ENCODE measurements at regions not wholly inside any gene's neighbourhood (a gene's known extent, or its start where the extent isn't known, plus 50 kb on each side); places are given as distances from the start of the nearest gene placed in this dataset.

DNA sequence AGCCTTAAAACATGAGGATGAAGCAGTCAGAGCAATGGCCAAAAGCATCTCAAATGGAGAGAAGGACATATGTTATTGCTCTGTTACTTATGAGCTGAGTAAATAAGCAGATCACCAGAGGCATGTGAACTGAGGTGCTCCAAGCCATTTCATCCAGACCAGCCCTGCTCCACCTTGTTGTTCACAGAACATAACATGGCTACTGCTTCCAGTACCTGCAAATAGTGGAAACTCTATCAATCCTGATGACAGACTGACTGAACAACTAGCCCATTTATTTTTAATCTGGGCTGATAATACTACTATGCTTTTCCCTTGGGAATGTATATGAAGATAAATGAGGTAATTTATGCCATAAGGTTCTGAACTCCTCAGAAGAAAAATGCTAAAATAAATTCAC lies 1164.7 kb downstream of the FAM181B start:
- no peak overlapping the region for H3K4me2 ChIP-seq (ENCODE audit: control insufficient read depth, insufficient read depth)
- TF ChIP-seq KDM1A (IDR thresholded peaks at IDR 0.05; ENCODE audit: borderline replicate concordance) (no peak), ATF2 (IDR thresholded peaks at IDR 0.05; ENCODE audit: low read length) (no peak), BCL11A (IDR thresholded peaks at IDR 0.05; ENCODE audit: low read depth, low read length) (no peak), SUPT20H (IDR thresholded peaks at IDR 0.05; ENCODE audit: borderline replicate concordance, control insufficient read depth, low read depth, low read length) (no peak), KAT2A (conservative IDR thresholded peaks at IDR 0.05; ENCODE audit: control insufficient read depth, low read depth, low read length) (no peak), HDAC2 (IDR thresholded peaks at IDR 0.05) (no peak)
- no peaks in the 10 kb centered on the region for H3K9me3 ChIP-seq (replicated peaks; ENCODE audit: control insufficient read depth, insufficient read depth, low read length)
- no peaks in the 10 kb centered on the region for H3K79me2 ChIP-seq (ENCODE audit: control insufficient read depth, insufficient read depth, low read length)
- no peak overlapping the region for H3K9ac ChIP-seq (ENCODE audit: control insufficient read depth, insufficient read depth, low read length)
- H3K4me1 ChIP-seq (ENCODE audit: control insufficient read depth, insufficient read depth, low read length): no peaks in the 10 kb centered on the region
- no peaks in the 10 kb centered on the region for H3K36me3 ChIP-seq (ENCODE audit: control insufficient read depth in 2 of 2, insufficient read depth in 2 of 2, low read length in 1 of 2)
- CTCF ChIA-PET: interaction anchor here (1.1 kb wide), 1 partner anchor 22 kb away, joined by 3 read pairs; no protein-coding TSS in a partner anchor
- H3K4me3 ChIP-seq: no peak overlapping the region
- no peak overlapping the region for H3K27ac ChIP-seq (ENCODE audit: control insufficient read depth, insufficient read depth)
- POLR2A ChIA-PET: no interaction called here
- intact Hi-C loops (cut with micrococcal nuclease; ENCODE audit: unreplicated experiment) (no loop called here), in situ Hi-C loops (cut with MboI) (no loop called here)
- no peak for ATAC-seq
- FAIRE-seq: no peak
- no peaks in the 10 kb centered on the region for H4K20me1 ChIP-seq (ENCODE audit: control insufficient read depth, insufficient read depth)
- RAD21 ChIA-PET (ENCODE audit: unreplicated experiment): no interaction called here
- no peaks in the 10 kb centered on the region for H3K27me3 ChIP-seq (replicated peaks in 1 of 2; ENCODE audit: control insufficient read depth in 2 of 2, insufficient read depth in 2 of 2, low read length in 1 of 2)
- SMC1A ChIA-PET (ENCODE audit: uncharacterized antibody, unreplicated experiment): no interaction called here
- DNase-seq (ENCODE audit: low read depth, low spot score): no peak
- no TSS peak for BruUV-seq (replicated peaks)
- H2AFZ ChIP-seq (ENCODE audit: control insufficient read depth, low read depth, low read length): no peak overlapping the region

DNA sequence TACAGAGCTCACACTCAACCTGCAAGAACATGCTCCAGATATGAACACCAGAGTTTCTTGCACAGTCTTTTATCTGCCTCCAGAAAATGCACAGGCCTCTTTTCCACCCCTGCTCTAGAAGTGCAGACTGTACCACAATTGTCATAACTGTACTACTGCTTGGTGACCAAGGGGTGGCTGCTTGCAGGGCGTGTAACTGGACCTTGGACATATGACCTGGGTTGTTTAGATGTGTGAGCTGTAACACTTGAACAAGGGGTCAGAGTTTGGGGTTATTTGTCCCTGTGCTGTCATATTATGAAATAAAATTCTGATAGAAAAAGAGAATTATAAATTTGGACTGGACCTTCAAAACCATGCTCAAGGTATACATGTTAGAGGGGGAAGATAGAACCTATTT lies 1185.5 kb downstream of the FAM181B start:
- Histone ChIP-seq H4K20me1 (ENCODE audit: control insufficient read depth, insufficient read depth) (no peaks in the 10 kb centered on the region), H3K4me3 (no peak overlapping the region), H3K27ac (ENCODE audit: control insufficient read depth, insufficient read depth) (no peak overlapping the region), H3K4me2 (ENCODE audit: control insufficient read depth, insufficient read depth) (no peak overlapping the region), H3K36me3 (ENCODE audit: control insufficient read depth in 2 of 2, insufficient read depth in 2 of 2, low read length in 1 of 2) (no peaks in the 10 kb centered on the region), H3K79me2 (ENCODE audit: control insufficient read depth, insufficient read depth, low read length) (no peaks in the 10 kb centered on the region), H3K4me1 (ENCODE audit: control insufficient read depth, insufficient read depth, low read length) (no peaks in the 10 kb centered on the region), H3K27me3 (replicated peaks in 1 of 2; ENCODE audit: control insufficient read depth in 2 of 2, insufficient read depth in 2 of 2, low read length in 1 of 2) (no peaks in the 10 kb centered on the region), H3K9ac (ENCODE audit: control insufficient read depth, insufficient read depth, low read length) (no peak overlapping the region), H2AFZ (ENCODE audit: control insufficient read depth, low read depth, low read length) (no peak overlapping the region), H3K9me3 (replicated peaks; ENCODE audit: control insufficient read depth, insufficient read depth, low read length) (no peaks in the 10 kb centered on the region)
- SMC1A ChIA-PET (ENCODE audit: uncharacterized antibody, unreplicated experiment): no interaction called here
- POLR2A ChIA-PET: no interaction called here
- BruUV-seq (replicated peaks): no TSS peak
- RAD21 ChIA-PET (ENCODE audit: unreplicated experiment): no interaction called here
- intact Hi-C loops (cut with micrococcal nuclease; ENCODE audit: unreplicated experiment) (no loop called here), in situ Hi-C loops (cut with MboI) (no loop called here)
- 0% methylated on average over 1 of the region's 1 CpG for WGBS (ENCODE audit: insufficient coverage, insufficient replicate concordance, low lambda C conversion rate, missing lambda C conversion rate)
- DNase-seq (ENCODE audit: low read depth, low spot score): no peak
- no peak for FAIRE-seq
- no peak for ATAC-seq
- CTCF ChIA-PET: no interaction called here
- no peak for TF ChIP-seq JUND (IDR thresholded peaks at IDR 0.05; ENCODE audit: low read depth, low read length)
- no peak for TF ChIP-seq NKRF (conservative IDR thresholded peaks at IDR 0.05)
- no peak for TF ChIP-seq YBX1 (IDR thresholded peaks at IDR 0.05)
- no peak for TF ChIP-seq CUX1 (IDR thresholded peaks at IDR 0.05; ENCODE audit: insufficient replicate concordance, low read depth, low read length)
- TF ChIP-seq SMARCA5 (IDR thresholded peaks at IDR 0.05): no peak
- TF ChIP-seq BCL11A (IDR thresholded peaks at IDR 0.05; ENCODE audit: low read depth, low read length): no peak
- TF ChIP-seq SIN3A (IDR thresholded peaks at IDR 0.05; ENCODE audit: low read depth, low read length): no peak
